Thyroid gland (tissue), 4 donors: ENCODE measurements at regions not wholly inside any gene's neighbourhood (a gene's known extent, or its start where the extent isn't known, plus 50 kb on each side); places are given as distances from the start of the nearest gene placed in this dataset.

Source experiments
- CTCF ChIP-seq, 6 experiments: fragments of 200-600 bp in 3 of 6; fragments of 450-650 bp in 3 of 6; sonication (generic) in 3 of 6; IDR thresholded peaks; one replicate each; pipeline ENCODE4 v1.5.1; 2016 to 2019; ENCODE audit warnings: antibody characterized with exemption in 6 of 6, mild to moderate bottlenecking in 2 of 6, inconsistent platforms in 1 of 6, moderate library complexity in 1 of 6
- POLR2A ChIP-seq, 2 donors: fragments of 450-650 bp; IDR thresholded peaks; one replicate each; pipeline ENCODE4 v1.6.1; 2017; ENCODE audit warnings: antibody characterized with exemption in 2 of 2, mild to moderate bottlenecking in 2 of 2, moderate library complexity in 1 of 2

- no peak for TF ChIP-seq CTCF (IDR thresholded peaks at IDR 0.05)
- TF ChIP-seq POLR2A (IDR thresholded peaks at IDR 0.05): no peak
These were observed 658.2 kb upstream of the SALL3 start for GRCh38 chr18:78321402-78321801.
